WTC11 (cell line): ENCODE measurements at regions not wholly inside any gene's neighbourhood (a gene's known extent, or its start where the extent isn't known, plus 50 kb on each side); places are given as distances from the start of the nearest gene placed in this dataset.
"Not testable (repeated sequence)": the region's sequence is repeated elsewhere in the genome, so short reads cannot be mapped to it uniquely, and the experiment has no call there.

Experiments
- ATAC-seq: fragments of 200-7000 bp; cut with Tn5 transposase; 2 replicates; pipeline ENCODE4 v1.10.0; 2021; ENCODE audit warnings: mild to moderate bottlenecking, moderate library complexity
- CTCF ChIA-PET: fragments of 300-600 bp; sonication (Branson Sonifier 250); formaldehyde crosslinking; loops from one replicate; lab custom pipeline; 2021; ENCODE audit warnings: antibody characterized with exemption; lab: Charles Lee
- POLR2A ChIA-PET: fragments of 350-600 bp; sonication (Branson Sonifier 250); formaldehyde crosslinking; loops from one replicate; lab custom pipeline; 2021; ENCODE audit warnings: antibody characterized with exemption; lab: Charles Lee
- DNase-seq: peaks from one replicate; pipeline ENCODE4 v3.0.0; 2021; ENCODE audit warnings: low spot score
- H3K27ac Mint-ChIP-seq: 2 replicates; pipeline ENCODE4 v1.8.0; 2021; ENCODE audit warnings: mixed read lengths
- H3K27me3 Mint-ChIP-seq: 2 replicates; pipeline ENCODE4 v1.8.0; 2021; ENCODE audit warnings: low read depth, mild to moderate bottlenecking, moderate library complexity, mixed read lengths
- H3K36me3 Mint-ChIP-seq: 2 replicates; pipeline ENCODE4 v1.8.0; 2021; ENCODE audit warnings: mixed read lengths
- H3K4me1 Mint-ChIP-seq: 2 replicates; pipeline ENCODE4 v1.8.0; 2022; ENCODE audit warnings: mixed read lengths
- H3K4me3 Mint-ChIP-seq: 2 replicates; pipeline ENCODE4 v1.8.0; 2021; ENCODE audit warnings: mild to moderate bottlenecking, moderate library complexity, mixed read lengths
- H3K9me3 Mint-ChIP-seq: 2 replicates; pipeline ENCODE4 v1.8.0; 2021; ENCODE audit warnings: mixed read lengths
- AR ChIP-seq: fragments of 250-450 bp; sonication (Bioruptor Pico); IDR thresholded peaks from 2 replicates; pipeline ENCODE4 v1.9.0; 2021; ENCODE audit warnings: mild to moderate bottlenecking
- ATF6 ChIP-seq: sonication (generic); formaldehyde crosslinking; IDR thresholded peaks from 2 replicates; pipeline ENCODE4 v1.8.1; 2023; ENCODE audit warnings: mild to moderate bottlenecking, missing genetic modification reagents
- FOXJ3 ChIP-seq: sonication (generic); formaldehyde crosslinking; IDR thresholded peaks from 2 replicates; pipeline ENCODE4 v1.9.0; 2021; ENCODE audit warnings: missing genetic modification reagents, mild to moderate bottlenecking, borderline replicate concordance
- GABPB1 ChIP-seq: sonication (generic); formaldehyde crosslinking; IDR thresholded peaks from 2 replicates; pipeline ENCODE4 v1.8.1; 2023; ENCODE audit warnings: mild to moderate bottlenecking, missing genetic modification reagents
- JUN ChIP-seq: sonication (generic); formaldehyde crosslinking; IDR thresholded peaks from 2 replicates; pipeline ENCODE4 v1.8.0; 2023; ENCODE audit warnings: mild to moderate bottlenecking, missing genetic modification reagents
- MAX ChIP-seq: sonication (generic); formaldehyde crosslinking; IDR thresholded peaks from 2 replicates; pipeline ENCODE4 v1.8.0; 2022; ENCODE audit warnings: mild to moderate bottlenecking, missing genetic modification reagents
- NR1H2 ChIP-seq: sonication (generic); formaldehyde crosslinking; IDR thresholded peaks from 2 replicates; pipeline ENCODE4 v1.9.0; 2021; ENCODE audit warnings: mild to moderate bottlenecking, moderate library complexity, missing genetic modification reagents
- ZNF138 ChIP-seq: sonication (generic); formaldehyde crosslinking; conservative IDR thresholded peaks from 2 replicates; pipeline ENCODE4 v1.8.1; 2022; ENCODE audit warnings: mild to moderate bottlenecking, moderate library complexity, missing genetic modification reagents
- ZNF232 ChIP-seq: sonication (generic); formaldehyde crosslinking; IDR thresholded peaks from 2 replicates; pipeline ENCODE4 v1.8.0; 2022; ENCODE audit warnings: mild to moderate bottlenecking, missing genetic modification reagents
- ZNF396 ChIP-seq: fragments of 250-450 bp; sonication (Bioruptor Pico); IDR thresholded peaks from 2 replicates; pipeline ENCODE4 v1.8.0; 2021; ENCODE audit warnings: mild to moderate bottlenecking, moderate library complexity, borderline replicate concordance
- ZNF532 ChIP-seq: fragments of 250-450 bp; sonication (Bioruptor Pico); IDR thresholded peaks from 2 replicates; pipeline ENCODE4 v1.9.0; 2021; ENCODE audit warnings: mild to moderate bottlenecking, borderline replicate concordance
- TF ChIP-seq, protein P1 (sequence below): fragments of 200-600 bp; IDR thresholded peaks from 2 replicates; pipeline ENCODE4 v1.8.0; 2022; ENCODE audit warnings: antibody characterized with exemption

DNA sequence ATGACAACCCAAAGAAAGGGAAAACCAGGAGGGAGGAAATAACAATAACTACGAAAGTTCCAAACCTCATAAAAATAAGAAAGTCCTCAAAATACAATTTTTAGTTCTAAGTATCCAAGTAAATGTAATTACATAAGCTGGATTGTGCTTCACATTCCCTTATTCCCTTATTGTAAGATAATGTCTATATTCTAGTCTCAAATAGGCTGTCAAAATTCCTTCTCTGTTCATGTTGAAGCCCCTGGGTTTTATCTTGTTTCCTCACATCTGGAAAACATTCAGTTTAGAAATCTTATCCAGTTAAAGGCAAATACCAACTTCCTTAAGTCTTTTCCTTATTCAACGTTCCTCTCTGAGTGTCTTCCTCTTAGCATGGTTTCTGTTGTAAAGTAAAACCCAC, 282.3 kb downstream of the CD109 start:
- H3K4me1 Mint-ChIP-seq, result no peaks in the 10 kb centered on the region
- TF ChIP-seq ZNF396 (CRISPR knock-in tag), result no peak
- no peak for TF ChIP-seq ZNF232 (CRISPR knock-in tag)

GRCh38 chr6:73972518-73972917, 276.5 kb downstream of the CD109 start:
- peaks cover 14% of the 10 kb centered on the region for H3K4me1 Mint-ChIP-seq
- ATAC-seq, H3K36me3 Mint-ChIP-seq, H3K27me3 Mint-ChIP-seq, POLR2A ChIA-PET, H3K27ac Mint-ChIP-seq, DNase-seq, CTCF ChIA-PET, H3K9me3 Mint-ChIP-seq, H3K4me3 Mint-ChIP-seq: not testable (repeated sequence)

More for the DNA sequence above, 282.3 kb downstream of the CD109 start:
- Mint-ChIP-seq H3K9me3 (peaks cover 9% of the 10 kb centered on the region), H3K4me3 (no peak overlapping the region), H3K36me3 (no peaks in the 10 kb centered on the region), H3K27ac (no peak overlapping the region), H3K27me3 (no peaks in the 10 kb centered on the region)
- DNase-seq (no peak), ATAC-seq (no peak)
- ChIA-PET POLR2A (no interaction called here), CTCF (no interaction called here)

GRCh38 chr6:73969971-73970970, 274.3 kb downstream of the CD109 start:
- H3K36me3 Mint-ChIP-seq, result no peaks in the 10 kb centered on the region
- ChIA-PET CTCF (interaction anchor here (0.6 to 2.3 kb wide), 15 partner anchors 10 to 1239 kb away, joined by 3 to 11 read pairs (median 3); no protein-coding TSS in a partner anchor), POLR2A (no interaction called here)
- DNase-seq (no peak), ATAC-seq (peak; percentile 73)
- TF ChIP-seq, protein P1, sequence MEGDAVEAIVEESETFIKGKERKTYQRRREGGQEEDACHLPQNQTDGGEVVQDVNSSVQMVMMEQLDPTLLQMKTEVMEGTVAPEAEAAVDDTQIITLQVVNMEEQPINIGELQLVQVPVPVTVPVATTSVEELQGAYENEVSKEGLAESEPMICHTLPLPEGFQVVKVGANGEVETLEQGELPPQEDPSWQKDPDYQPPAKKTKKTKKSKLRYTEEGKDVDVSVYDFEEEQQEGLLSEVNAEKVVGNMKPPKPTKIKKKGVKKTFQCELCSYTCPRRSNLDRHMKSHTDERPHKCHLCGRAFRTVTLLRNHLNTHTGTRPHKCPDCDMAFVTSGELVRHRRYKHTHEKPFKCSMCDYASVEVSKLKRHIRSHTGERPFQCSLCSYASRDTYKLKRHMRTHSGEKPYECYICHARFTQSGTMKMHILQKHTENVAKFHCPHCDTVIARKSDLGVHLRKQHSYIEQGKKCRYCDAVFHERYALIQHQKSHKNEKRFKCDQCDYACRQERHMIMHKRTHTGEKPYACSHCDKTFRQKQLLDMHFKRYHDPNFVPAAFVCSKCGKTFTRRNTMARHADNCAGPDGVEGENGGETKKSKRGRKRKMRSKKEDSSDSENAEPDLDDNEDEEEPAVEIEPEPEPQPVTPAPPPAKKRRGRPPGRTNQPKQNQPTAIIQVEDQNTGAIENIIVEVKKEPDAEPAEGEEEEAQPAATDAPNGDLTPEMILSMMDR, result 0 out of 2 replicates have a peak, but pooled peaks have one; percentile 37
- TF ChIP-seq ZNF138, result no peak
- peak; percentile 89 for TF ChIP-seq GABPB1 (CRISPR knock-in tag)
- peaks cover 14% of the 10 kb centered on the region for H3K4me1 Mint-ChIP-seq
- H3K9me3 Mint-ChIP-seq, result peaks cover 4% of the 10 kb centered on the region; the same call in 1 of the 2 replicates
- H3K27me3 Mint-ChIP-seq, result no peaks in the 10 kb centered on the region
- no peak overlapping the region for H3K27ac Mint-ChIP-seq
- no peak overlapping the region for H3K4me3 Mint-ChIP-seq

- no peak overlapping the region for H3K4me3 Mint-ChIP-seq
- peaks cover 17% of the 10 kb centered on the region for H3K4me1 Mint-ChIP-seq
- no peaks in the 10 kb centered on the region for H3K9me3 Mint-ChIP-seq
- no peak overlapping the region for H3K27ac Mint-ChIP-seq
- no peak for DNase-seq
- POLR2A ChIA-PET, result no interaction called here
- no peak for ATAC-seq
- no peaks in the 10 kb centered on the region for H3K27me3 Mint-ChIP-seq
- no peaks in the 10 kb centered on the region for H3K36me3 Mint-ChIP-seq
- CTCF ChIA-PET, result interaction anchor here (1.5 kb wide), 1 partner anchor 229 kb away, joined by 4 read pairs; no protein-coding TSS in a partner anchor
- TF ChIP-seq ZNF396 (CRISPR knock-in tag) (no peak), MAX (CRISPR knock-in tag) (no peak), NR1H2 (CRISPR knock-in tag) (no peak), ZNF532 (CRISPR knock-in tag) (no peak), JUN (CRISPR knock-in tag) (no peak), AR (CRISPR knock-in tag) (no peak), FOXJ3 (CRISPR knock-in tag) (no peak), ATF6 (no peak)
Observed at GRCh38 chr6:73968221-73968757, 272.3 kb downstream of the CD109 start.
